Gastrocnemius medialis (tissue), 4 donors: ENCODE measurements at regions not wholly inside any gene's neighbourhood (a gene's known extent, or its start where the extent isn't known, plus 50 kb on each side); places are given as distances from the start of the nearest gene placed in this dataset.
"Not testable (repeated sequence)": the region's sequence is repeated elsewhere in the genome, so short reads cannot be mapped to it uniquely, and the experiment has no call there.

Experiments
- POLR2A ChIP-seq, 2 donors: fragments of 450-650 bp; IDR thresholded peaks; one replicate each; pipeline ENCODE4 v1.6.1; 2017; ENCODE audit warnings: antibody characterized with exemption in 2 of 2, mild to moderate bottlenecking in 2 of 2, moderate library complexity in 2 of 2
- TF ChIP-seq, protein P1 (sequence below), 5 experiments: fragments of 450-650 bp in 3 of 5; fragments of 200-600 bp in 2 of 5; sonication (generic) in 2 of 5; IDR thresholded peaks in 4 of 5; conservative IDR thresholded peaks in 1 of 5; 1 replicate in 4 of 5; 2 replicates in 1 of 5; pipeline ENCODE4 v1.5.1; 2016 to 2019; ENCODE audit warnings: antibody characterized with exemption in 5 of 5, mild to moderate bottlenecking in 3 of 5, moderate library complexity in 3 of 5

DNA sequence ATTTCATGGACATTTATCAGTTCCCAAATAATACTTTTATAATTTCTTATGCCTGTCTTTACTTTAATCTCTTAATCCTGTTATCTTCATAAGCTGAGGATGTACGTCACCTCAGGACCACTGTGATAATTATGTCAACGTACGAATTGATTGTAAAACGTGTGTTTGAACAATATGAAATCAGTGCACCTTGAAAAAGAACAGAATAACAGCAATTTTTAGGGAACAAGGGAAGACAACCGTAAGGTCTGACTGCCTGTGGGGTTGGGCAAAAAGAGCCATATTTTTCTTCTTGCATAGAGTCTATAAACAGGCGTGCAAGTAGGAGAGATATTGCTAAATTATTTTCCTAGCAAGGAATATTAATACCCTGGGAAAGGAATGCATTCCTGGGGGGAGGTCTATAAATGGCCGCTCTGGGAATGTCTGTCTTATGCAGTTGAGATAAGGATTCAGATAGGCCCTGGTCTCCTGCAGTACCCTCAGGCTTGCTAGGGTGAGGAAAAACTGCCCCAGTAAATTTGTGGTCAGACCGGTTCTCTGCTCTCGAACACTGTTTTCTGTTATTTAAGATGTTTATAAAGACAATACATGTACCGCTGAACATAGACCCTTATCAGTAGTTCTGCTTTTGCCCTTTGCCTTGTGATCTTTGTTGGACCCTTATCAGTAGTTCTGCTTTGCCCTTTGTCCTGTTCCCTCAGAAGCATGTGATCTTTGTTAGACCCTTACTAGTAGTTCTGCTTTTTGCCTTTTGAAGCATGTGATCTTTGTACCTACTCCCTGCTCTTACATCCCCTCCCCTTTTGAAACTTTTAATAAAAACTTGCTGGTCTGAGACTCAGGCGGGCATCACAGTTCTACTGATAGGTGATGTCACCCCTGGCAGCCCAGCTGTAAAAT is 83.4 kb upstream of the SERBP1 start:
- TF ChIP-seq, protein P1, sequence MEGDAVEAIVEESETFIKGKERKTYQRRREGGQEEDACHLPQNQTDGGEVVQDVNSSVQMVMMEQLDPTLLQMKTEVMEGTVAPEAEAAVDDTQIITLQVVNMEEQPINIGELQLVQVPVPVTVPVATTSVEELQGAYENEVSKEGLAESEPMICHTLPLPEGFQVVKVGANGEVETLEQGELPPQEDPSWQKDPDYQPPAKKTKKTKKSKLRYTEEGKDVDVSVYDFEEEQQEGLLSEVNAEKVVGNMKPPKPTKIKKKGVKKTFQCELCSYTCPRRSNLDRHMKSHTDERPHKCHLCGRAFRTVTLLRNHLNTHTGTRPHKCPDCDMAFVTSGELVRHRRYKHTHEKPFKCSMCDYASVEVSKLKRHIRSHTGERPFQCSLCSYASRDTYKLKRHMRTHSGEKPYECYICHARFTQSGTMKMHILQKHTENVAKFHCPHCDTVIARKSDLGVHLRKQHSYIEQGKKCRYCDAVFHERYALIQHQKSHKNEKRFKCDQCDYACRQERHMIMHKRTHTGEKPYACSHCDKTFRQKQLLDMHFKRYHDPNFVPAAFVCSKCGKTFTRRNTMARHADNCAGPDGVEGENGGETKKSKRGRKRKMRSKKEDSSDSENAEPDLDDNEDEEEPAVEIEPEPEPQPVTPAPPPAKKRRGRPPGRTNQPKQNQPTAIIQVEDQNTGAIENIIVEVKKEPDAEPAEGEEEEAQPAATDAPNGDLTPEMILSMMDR (IDR thresholded peaks at IDR 0.05 in 4 of 5, conservative IDR thresholded peaks at IDR 0.05 in 1 of 5) = not testable (repeated sequence)
- not testable (repeated sequence) for TF ChIP-seq POLR2A (IDR thresholded peaks at IDR 0.05)
